ENCODE measurements at regions not wholly inside any gene's neighbourhood (a gene's known extent, or its start where the extent isn't known, plus 50 kb on each side); places are given as distances from the start of the nearest gene placed in this dataset.
A peak's percentile ranks its signal among the peaks of the same experiment; 100 is the strongest.

GRCh38 chr13:97843189-97843588 is 110.3 kb upstream of the IPO5 start:
- no peak for ATAC-seq
- intact Hi-C loops (cut with DNase I) = no loop called here
- Histone ChIP-seq H3K36me3 (no peaks in the 10 kb centered on the region), H3K27me3 (peaks cover 0 to 6% (median 3%) of the 10 kb centered on the region in 7 donors), H3K27ac (no peak overlapping the region), H3K4me3 (no peak overlapping the region), H3K9me3 (no peaks in the 10 kb centered on the region), H3K4me1 (peaks cover 0 to 2% (median 0%) of the 10 kb centered on the region in 9 donors)
- no peak for TF ChIP-seq CTCF (IDR thresholded peaks at IDR 0.05)
- no peak for DNase-seq
- WGBS, 2 donors = 95 to 100% methylated on average over 1 of the region's 1 CpG

GRCh38 chr13:97844151-97844550 is 109.3 kb upstream of the IPO5 start:
- H3K27me3 ChIP-seq = peaks cover 0 to 6% (median 3%) of the 10 kb centered on the region in 7 donors
- ATAC-seq = no peak
- intact Hi-C loops (cut with DNase I) = no loop called here
- no peak overlapping the region for H3K27ac ChIP-seq
- WGBS, 2 donors = 75 to 80% methylated on average over 5 of the region's 5 CpGs
- no peak for TF ChIP-seq CTCF (IDR thresholded peaks at IDR 0.05)
- no peak overlapping the region for H3K4me3 ChIP-seq
- H3K9me3 ChIP-seq = no peaks in the 10 kb centered on the region
- no peak for DNase-seq
- H3K36me3 ChIP-seq = no peaks in the 10 kb centered on the region
- peaks cover 0 to 11% (median 0%) of the 10 kb centered on the region in 9 donors for H3K4me1 ChIP-seq

- WGBS, 2 donors = 43 to 63% methylated on average over 3 of the region's 3 CpGs
Measured at GRCh38 chr13:97848886-97849285, 104.6 kb upstream of the IPO5 start.

GRCh38 chr13:97849305-97849704 is 104.2 kb upstream of the IPO5 start:
- intact Hi-C loops (cut with DNase I) = no loop called here
- 71 to 75% methylated on average over 4 of the region's 4 CpGs for WGBS, 2 donors
- ATAC-seq (peak in 1 of 8 donors; percentile 10), DNase-seq (no peak)
- H3K27me3 ChIP-seq = peaks cover 0 to under 1% (median 0%) of the 10 kb centered on the region in 7 donors
- TF ChIP-seq CTCF (IDR thresholded peaks at IDR 0.05) = peak in 5 of 9 donors; percentile 21 to 33 (median 24)
- H3K4me3 ChIP-seq = no peak overlapping the region
- H3K36me3 ChIP-seq = no peaks in the 10 kb centered on the region
- H3K9me3 ChIP-seq = no peaks in the 10 kb centered on the region
- H3K4me1 ChIP-seq = peaks cover 0 to 14% (median 0%) of the 10 kb centered on the region in 9 donors
- no peak overlapping the region for H3K27ac ChIP-seq

More at GRCh38 chr13:97848886-97849285, 104.6 kb upstream of the IPO5 start:
- no peaks in the 10 kb centered on the region for H3K36me3 ChIP-seq
- intact Hi-C loops (cut with DNase I) = no loop called here
- DNase-seq (no peak), ATAC-seq (peak in 5 of 8 donors; percentile 14 to 50 (median 18))
- H3K27ac ChIP-seq = no peak overlapping the region
- H3K4me1 ChIP-seq = peaks cover 0 to 14% (median 0%) of the 10 kb centered on the region in 9 donors
- H3K9me3 ChIP-seq = no peaks in the 10 kb centered on the region
- no peak overlapping the region for H3K4me3 ChIP-seq
- H3K27me3 ChIP-seq = peaks cover 0 to 3% (median 0%) of the 10 kb centered on the region in 7 donors
- TF ChIP-seq CTCF (IDR thresholded peaks at IDR 0.05) = no peak
